Islet of Langerhans (tissue), 1 donor: ENCODE measurements at regions not wholly inside any gene's neighbourhood (a gene's known extent, or its start where the extent isn't known, plus 50 kb on each side); places are given as distances from the start of the nearest gene placed in this dataset.
A peak's percentile ranks its signal among the peaks of the same experiment; 100 is the strongest.
"Not testable (repeated sequence)": the region's sequence is repeated elsewhere in the genome, so short reads cannot be mapped to it uniquely, and the experiment has no call there.

Experiments used
- FAIRE-seq: peaks from one replicate; lab custom pipeline; 2011; peaks lifted over from hg19 to GRCh38; lab: Jason Lieb, UNC

- no peak for FAIRE-seq
Measured at GRCh38 chr14:71606575-71606974, 325.7 kb upstream of the RGS6 start.

- no peak for FAIRE-seq
Measured at GRCh38 chr14:71607056-71607455, 325.2 kb upstream of the RGS6 start.

GRCh38 chr14:71610149-71610548 lies 322.1 kb upstream of the RGS6 start:
- no peak for FAIRE-seq

- FAIRE-seq, result no peak
Measured at GRCh38 chr14:71610797-71611196, 321.4 kb upstream of the RGS6 start.

- FAIRE-seq, result no peak
Measured at GRCh38 chr14:71613168-71613567, 319.1 kb upstream of the RGS6 start.

- FAIRE-seq, result no peak
Measured at GRCh38 chr14:71616013-71616412, 316.2 kb upstream of the RGS6 start.

GRCh38 chr14:71618047-71618446 lies 314.2 kb upstream of the RGS6 start:
- FAIRE-seq, result no peak

GRCh38 chr14:71618716-71619115 lies 313.5 kb upstream of the RGS6 start:
- no peak for FAIRE-seq

GRCh38 chr14:71619472-71619871 lies 312.8 kb upstream of the RGS6 start:
- no peak for FAIRE-seq

- FAIRE-seq, result no peak
Measured at GRCh38 chr14:71620401-71620800, 311.8 kb upstream of the RGS6 start.

GRCh38 chr14:71621276-71621675 lies 311.0 kb upstream of the RGS6 start:
- FAIRE-seq, result no peak

- FAIRE-seq, result no peak
Measured at GRCh38 chr14:71621980-71622605, 310.1 kb upstream of the RGS6 start.

GRCh38 chr14:71623939-71624338 lies 308.3 kb upstream of the RGS6 start:
- FAIRE-seq, result no peak

- no peak for FAIRE-seq
Measured at GRCh38 chr14:71625175-71625574, 307.1 kb upstream of the RGS6 start.

- FAIRE-seq, result peak; percentile 17
Measured at GRCh38 chr14:71625891-71626701, 306.1 kb upstream of the RGS6 start.

- no peak for FAIRE-seq
Measured at GRCh38 chr14:71628433-71628832, 303.8 kb upstream of the RGS6 start.

- no peak for FAIRE-seq
Measured at GRCh38 chr14:71629250-71629649, 303.0 kb upstream of the RGS6 start.

- no peak for FAIRE-seq
Measured at GRCh38 chr14:71629765-71630492, 302.3 kb upstream of the RGS6 start.

GRCh38 chr14:71631030-71631429 lies 301.2 kb upstream of the RGS6 start:
- FAIRE-seq, result not testable (repeated sequence)

- no peak for FAIRE-seq
Measured at GRCh38 chr14:71632440-71632946, 299.7 kb upstream of the RGS6 start.

- FAIRE-seq, result no peak
Measured at GRCh38 chr14:71636076-71636475, 296.2 kb upstream of the RGS6 start.

GRCh38 chr14:71636820-71637471 lies 295.3 kb upstream of the RGS6 start:
- FAIRE-seq, result no peak
